WI38 (cell line): ENCODE measurements at regions not wholly inside any gene's neighbourhood (a gene's known extent, or its start where the extent isn't known, plus 50 kb on each side); places are given as distances from the start of the nearest gene placed in this dataset.
"Not testable (repeated sequence)": the region's sequence is repeated elsewhere in the genome, so short reads cannot be mapped to it uniquely, and the experiment has no call there.

Experiments
- H3K4me3 ChIP-seq: 2 replicates; pipeline ENCODE4 v1.5.1; 2011; ENCODE audit warnings: low read depth, mild to moderate bottlenecking, control low read depth, low read length
- CTCF ChIP-seq: IDR thresholded peaks from 2 replicates; pipeline ENCODE4 v1.5.1; 2012; ENCODE audit warnings: low read depth, mild to moderate bottlenecking, control low read depth, low read length

GRCh38 chr12:131535779-131536178 is 175.1 kb upstream of the SFSWAP start:
- H3K4me3 ChIP-seq, result no peak overlapping the region
- TF ChIP-seq CTCF, result no peak

GRCh38 chr12:131536337-131536736 is 174.6 kb upstream of the SFSWAP start:
- no peak for TF ChIP-seq CTCF
- H3K4me3 ChIP-seq, result no peak overlapping the region

- no peak overlapping the region for H3K4me3 ChIP-seq
- TF ChIP-seq CTCF, result no peak
These were observed 174.1 kb upstream of the SFSWAP start for GRCh38 chr12:131536766-131537165.

- H3K4me3 ChIP-seq, result no peak overlapping the region
- TF ChIP-seq CTCF, result no peak
These were observed 173.5 kb upstream of the SFSWAP start for GRCh38 chr12:131537267-131537958.

GRCh38 chr12:131539381-131539780 is 171.5 kb upstream of the SFSWAP start:
- no peak for TF ChIP-seq CTCF
- no peak overlapping the region for H3K4me3 ChIP-seq

GRCh38 chr12:131540138-131540623 is 170.7 kb upstream of the SFSWAP start:
- H3K4me3 ChIP-seq, result no peak overlapping the region
- no peak for TF ChIP-seq CTCF

- not testable (repeated sequence) for H3K4me3 ChIP-seq
These were observed 169.4 kb upstream of the SFSWAP start for GRCh38 chr12:131541512-131541911.

- TF ChIP-seq CTCF, result no peak
- no peak overlapping the region for H3K4me3 ChIP-seq
These were observed 168.5 kb upstream of the SFSWAP start for GRCh38 chr12:131542351-131542750.
